NCI-H748 (cell line): ENCODE measurements at regions not wholly inside any gene's neighbourhood (a gene's known extent, or its start where the extent isn't known, plus 50 kb on each side); places are given as distances from the start of the nearest gene placed in this dataset.

Experiments
- DNase-seq: peaks from one replicate; lab custom pipeline; 2025; ENCODE audit not compliant: unreplicated experiment; lab: John Stamatoyannopoulos, UW

DNA sequence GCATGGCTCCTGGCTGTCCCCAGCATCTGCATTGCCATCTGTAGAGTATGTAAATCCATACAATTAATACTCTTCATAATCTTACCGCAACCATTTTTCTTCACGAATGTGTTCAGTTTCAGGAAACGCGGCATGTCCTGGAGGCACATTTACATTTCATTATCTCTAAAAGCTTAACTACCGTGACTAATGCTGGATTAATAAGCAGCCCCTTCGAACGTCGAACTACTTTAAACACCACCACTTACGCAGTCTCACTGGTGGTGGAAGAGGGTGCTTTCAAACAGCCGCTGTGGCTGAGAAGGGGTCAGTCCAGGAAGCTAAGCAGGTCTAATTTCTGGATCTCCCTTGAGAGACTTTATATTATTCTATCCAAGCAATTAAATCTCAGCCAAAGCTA is 85.6 kb downstream of the C5orf15 start:
- no peak for DNase-seq

DNA sequence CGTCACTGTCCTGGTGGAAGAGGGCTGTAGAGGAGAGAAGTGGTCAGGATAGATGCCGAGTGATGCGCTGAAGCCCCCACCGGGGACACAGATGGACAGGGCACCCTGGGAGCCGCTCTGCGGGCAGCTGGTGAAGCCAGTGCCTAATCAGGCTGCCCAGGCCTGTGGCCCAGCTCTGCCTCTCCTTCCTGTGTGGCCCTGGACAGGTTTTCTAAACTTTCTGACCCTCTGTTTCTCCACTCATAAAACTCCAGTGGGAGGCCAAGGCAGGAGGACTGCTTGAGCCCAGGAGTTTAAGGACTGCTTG is 86.1 kb downstream of the C5orf15 start:
- no peak for DNase-seq

DNA sequence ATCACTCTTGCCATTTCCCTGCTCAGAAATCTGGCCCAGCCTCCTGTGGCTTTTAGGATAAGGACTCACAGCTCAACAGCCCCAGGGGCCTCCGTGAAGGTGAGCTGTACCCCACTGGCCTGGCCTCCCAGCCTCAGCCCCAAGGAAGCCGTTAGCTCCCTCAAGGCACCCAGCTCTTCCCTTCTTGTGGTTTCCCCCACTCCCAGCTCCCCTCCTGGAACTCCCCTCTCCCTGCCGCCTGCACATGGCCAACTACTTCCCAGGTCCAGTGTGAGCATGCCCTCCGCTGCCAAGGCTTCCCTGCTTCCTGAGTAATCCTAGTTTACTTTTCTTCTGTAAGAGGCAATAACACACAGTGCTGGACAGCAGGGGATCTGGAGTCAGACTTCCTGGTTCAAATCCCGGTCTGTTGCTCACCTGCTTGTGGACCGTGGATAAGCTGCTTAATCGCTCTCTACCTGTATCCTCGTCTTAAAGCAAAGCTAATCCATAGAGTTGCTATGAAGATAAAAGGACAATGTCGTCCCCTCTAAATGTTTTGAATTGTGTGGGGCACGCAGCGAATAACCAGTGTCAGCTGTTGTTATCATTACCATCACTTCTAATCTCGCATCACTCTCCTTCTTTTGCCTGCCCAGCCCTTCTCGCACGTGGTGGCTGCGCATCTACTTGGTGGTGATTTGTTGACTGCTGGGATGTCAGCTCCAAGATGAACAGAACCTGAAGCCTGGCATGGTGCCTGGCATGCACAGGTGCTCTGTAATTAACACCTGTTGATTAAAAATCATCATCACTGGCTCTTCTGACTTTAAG is 86.6 kb downstream of the C5orf15 start:
- no peak for DNase-seq

DNA sequence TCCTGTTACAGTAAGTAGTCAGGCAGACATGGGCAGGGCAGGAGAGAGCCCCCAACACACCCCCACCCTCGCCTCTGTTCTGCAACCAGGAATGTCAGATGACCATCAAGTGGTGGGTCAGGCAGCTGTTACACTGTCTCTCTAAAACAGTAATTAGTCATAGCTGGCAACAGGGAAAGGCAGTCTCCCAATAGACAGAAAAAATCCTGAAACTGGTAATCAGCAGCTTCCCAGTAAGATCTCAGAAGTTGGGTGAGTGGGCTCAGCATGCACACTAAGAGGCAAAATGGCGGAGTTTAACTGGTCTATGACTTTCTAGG is 90.2 kb downstream of the C5orf15 start:
- no peak for DNase-seq

DNA sequence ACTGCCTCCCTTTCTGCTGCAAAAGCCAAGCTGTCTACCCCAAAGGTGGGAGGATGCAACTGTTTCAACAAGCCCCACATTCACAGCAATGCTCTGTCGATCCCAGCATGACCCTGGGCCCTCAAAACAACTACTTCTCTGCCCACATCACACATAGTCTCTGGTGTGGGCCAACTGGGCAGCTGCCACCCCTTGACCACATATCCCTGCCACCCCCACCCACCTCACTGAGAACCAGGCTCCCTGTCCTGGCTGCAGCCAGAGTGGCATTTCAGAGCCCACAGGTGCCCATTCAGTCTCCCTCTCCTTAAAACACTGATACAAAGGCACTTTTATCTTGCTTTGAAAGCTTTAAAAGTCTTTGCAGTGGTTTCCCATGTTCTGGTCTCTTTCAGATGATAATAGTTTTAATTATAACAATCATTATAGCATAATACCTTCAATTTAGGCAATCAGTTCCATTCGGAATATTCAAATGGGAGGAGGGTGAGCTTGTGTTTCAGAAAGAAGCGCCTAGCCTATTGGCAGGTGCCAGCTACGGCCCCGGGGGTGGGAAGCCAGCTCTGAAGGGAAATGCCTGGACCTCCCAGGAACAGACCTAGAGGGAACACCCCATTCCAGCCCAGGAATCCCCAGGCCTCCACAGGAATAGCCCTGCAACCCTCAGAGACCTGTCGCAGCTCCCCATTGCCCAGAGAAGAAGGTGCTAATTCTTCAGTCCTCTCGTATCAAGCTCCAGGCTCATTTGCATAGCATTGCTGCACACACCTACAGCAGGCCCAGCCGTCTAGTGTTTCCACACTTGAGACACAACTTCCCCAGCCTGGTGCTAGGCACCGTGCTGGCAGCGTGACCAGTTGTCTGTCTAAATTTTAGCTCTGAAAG is 90.8 kb downstream of the C5orf15 start:
- no peak for DNase-seq

DNA sequence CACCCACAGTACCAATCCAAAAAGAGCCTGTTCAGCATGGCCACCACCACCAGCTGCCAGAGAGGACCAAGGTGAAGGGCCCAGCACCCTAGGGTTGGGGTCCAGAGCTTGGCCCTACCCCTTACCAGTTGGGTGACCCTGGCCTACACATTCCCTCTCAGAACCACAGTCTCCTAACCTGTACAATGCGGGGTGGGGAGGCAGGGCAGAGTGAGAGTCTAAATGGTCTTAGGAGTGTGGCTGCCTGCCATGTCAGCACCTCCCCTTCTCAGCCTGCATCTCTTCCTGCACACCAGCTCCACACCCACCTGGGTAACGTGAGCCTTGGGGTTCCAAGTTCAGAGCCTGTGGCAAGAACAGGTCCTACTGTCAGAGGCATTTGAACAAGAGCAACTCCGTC is 92.2 kb downstream of the C5orf15 start:
- no peak for DNase-seq

DNA sequence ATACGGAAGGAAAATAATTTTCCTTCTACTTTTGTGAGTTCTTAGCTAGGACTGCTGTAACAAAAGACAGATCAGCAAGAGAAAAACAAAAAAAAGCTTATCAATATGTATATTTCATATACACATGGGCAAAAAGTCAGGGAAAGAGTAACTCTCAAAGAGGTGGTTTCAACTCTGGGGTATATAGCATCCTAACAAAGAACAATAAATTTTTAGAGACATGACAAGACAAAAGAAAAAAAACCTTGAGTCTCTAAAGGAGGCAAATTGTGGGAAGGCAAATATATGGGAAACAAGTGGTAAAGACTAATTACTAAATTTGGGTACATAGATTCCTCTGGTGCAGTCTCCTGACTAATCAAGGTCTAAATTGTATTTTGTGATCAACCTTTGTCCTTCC is 93.2 kb downstream of the C5orf15 start:
- DNase-seq, result no peak

DNA sequence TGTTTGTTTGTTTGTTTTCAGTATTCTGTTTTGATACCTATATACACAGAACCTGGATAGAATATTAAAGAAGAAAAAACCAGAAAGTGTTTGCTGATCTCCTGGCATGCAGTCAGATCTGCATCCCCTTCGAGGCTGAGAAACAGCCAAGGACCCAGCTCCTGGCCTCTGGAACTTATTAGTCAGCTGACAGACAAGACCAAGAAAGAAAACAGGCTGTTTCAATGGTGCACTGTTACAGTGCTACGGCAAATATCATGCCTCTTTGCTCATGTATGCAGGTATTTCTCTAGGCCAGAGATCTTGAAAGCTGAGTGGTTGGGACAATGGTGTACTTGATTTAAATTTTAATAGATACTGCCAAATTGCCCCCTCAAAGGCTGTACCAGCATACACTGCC is 95.0 kb downstream of the C5orf15 start:
- DNase-seq, result no peak

DNA sequence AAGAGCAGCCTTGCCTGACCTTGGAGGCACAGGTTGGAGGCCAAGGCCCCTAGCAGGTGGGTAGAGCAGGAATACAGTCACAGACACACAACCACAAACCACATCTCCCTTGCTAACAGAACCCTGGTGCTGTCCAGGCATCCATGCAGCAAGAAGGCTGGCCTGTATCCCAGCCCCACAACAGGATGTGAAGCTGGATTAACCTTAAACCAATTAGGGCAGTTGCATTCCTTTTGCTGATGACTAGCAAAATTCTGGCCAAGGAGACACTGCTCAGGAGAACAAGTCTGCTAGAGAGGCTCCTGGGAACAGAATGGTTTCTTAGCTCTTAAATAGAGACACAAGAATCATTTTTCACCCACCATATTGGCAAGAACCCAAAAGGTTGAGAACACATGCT is 97.8 kb downstream of the C5orf15 start:
- no peak for DNase-seq

DNA sequence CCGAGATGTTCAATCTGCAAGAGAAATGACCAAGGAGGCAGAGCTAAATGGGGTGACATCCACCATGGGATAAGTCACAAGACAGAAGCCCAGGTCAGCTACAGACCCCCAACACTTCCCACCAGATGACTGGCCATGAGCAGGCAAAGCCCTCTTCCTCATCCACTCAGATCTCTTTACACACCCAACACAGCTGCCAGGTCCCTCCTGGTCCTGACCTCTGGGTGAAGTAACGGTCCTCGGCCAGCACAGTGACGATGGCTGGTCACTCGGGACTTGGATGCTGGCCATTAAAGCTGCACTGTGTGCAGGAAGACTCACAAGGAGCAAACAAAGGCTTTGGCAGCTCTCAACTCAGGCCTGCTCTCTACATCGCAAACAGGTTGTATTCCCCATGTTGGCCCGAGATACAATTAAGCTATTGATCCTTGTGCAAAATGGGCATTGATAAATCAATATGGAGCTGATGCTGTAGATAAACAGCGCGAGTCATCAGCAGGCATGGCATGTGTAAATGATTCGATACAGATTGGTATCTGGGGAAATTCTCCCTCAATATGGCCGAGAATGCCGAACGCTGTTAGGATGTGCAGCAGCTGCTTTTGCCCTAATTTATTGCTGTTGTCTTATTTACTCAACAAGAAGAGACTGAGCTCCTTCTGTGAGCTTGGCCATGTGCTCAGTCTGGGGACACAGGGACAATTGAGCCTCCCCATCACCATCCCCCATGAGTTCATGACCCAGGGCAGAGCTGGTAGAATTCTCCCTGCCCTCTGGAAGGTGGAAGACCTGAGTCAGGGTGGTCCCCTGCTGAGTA is 98.7 kb downstream of the C5orf15 start:
- DNase-seq, result peak; percentile 28

DNA sequence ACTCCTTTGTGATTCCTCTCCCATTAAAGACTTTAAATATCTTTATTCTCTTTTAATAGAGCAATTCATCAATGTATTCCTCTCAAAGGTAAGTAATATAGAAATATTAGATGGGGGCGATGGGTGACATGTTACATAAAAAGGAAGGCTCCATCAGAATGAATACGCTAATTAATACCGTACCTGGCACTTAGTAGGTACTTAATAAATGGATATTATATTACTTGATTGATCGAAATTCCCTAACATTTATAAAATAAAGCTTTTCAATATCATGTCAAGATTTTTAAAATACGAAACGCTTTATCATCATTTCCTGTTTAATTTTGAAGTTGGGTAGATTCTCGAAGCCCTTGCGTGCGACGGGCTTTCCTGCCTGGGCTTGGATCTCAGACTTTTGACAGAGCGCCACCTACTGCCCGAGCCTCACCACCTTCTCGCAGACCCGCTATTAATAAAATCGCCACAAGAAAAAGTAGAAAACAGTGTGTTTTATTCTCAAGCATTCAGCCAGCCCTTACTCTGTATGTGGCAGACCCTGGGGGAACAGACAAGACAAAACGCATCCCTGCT is 99.4 kb downstream of the C5orf15 start:
- DNase-seq, result peak; percentile 68

DNA sequence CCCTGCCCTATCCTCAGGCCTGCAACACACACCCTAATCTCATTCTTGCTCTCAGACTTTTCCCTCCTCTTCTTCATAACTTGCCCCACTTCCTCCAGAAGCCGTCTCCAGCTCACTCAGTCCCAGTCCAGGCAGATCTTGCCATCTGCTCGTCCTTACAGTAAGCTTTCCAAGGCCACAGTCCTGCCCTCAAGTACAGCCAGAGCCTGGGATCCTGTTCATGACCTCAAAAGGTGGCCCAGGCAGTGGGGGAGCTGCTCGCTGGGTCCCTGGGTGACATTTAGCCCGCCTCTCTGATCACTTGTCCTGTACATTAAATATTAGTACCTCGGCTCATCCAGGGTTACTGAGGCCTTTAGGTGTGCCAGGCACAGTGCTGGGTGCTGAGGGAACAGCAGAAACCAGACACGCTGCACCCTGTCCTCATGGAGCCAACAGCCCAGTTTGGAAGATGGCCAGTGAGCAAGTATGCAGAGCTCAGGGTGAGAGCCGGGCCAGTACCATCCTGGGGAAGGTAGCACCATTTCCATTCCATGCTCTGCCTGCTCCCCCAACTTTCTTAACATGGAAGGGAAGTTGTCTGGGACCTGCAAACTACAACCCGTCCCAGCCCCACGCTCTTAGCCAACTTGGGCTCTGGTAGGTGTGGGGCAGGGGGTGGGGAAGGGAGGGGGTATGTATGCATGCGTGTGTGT is 100.4 kb downstream of the C5orf15 start:
- no peak for DNase-seq

DNA sequence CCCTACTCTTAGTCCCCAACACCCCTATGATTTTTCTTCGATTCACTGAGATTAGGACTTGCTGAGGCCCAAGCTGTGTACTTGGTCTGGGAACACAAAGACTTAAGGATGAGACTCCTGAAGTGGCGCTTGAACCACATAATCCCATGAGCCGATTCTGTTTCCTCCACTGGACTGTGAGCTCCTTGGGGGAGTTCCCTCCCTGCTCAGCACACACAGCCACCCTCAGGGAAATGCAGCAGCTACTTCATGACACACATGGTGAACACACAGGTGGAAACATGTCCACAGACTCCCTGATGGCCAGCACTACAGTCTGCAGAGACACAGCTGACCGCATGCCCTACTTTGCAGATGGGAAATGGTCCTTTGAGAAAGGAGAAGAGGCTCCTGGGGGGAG is 101.1 kb downstream of the C5orf15 start:
- DNase-seq, result no peak

DNA sequence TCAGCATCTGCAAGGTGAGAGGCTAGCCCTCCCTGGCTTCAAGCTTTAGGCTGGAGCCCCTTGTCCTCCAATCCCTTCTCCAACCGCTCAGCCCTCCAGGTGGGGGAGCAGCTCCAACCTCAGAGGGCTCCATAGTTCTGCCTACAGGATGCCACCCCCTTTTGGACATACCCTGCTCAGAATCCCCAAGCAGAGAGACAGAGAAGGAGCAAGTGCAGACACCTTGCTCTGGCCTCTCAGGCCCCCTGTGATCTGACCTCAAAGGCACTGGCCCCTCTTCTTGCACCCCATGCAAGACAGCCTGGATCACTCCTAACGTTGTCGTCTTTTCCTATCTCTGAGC is 101.6 kb downstream of the C5orf15 start:
- no peak for DNase-seq

DNA sequence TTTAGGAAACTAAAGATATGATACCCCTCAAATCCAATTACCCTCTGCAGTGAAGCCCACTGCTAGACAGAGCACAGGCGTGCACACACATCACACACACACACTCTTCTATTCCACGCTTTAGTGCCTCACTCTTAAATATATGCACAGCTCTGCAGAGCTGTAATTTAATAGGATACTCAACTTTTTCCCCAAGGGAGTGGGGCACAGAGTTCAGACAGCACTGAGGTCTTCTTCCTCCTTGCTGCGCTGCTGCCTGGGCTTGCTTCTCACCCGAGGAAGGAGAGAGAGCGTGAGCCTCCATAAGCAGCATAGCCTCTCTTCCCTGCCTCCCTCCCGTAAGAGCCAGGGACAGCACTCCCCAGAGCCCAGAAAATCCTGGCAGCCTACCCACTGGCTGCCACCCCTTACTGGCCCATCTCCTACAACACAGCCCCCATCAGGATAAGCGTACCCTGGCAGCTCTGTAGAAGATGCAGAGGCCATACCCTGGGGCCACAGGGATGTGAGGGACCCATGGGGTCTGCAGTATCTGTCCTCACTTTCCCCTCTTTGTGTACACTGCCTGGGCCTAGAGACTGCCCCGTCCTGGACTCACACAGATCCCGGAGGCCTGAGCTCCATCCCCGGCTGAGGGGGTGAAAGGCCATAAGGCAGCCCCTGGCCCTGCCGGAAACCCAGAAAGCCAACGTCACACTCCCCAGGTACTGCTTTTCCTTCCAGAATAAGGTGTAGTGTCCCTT is 102.1 kb downstream of the C5orf15 start:
- no peak for DNase-seq

DNA sequence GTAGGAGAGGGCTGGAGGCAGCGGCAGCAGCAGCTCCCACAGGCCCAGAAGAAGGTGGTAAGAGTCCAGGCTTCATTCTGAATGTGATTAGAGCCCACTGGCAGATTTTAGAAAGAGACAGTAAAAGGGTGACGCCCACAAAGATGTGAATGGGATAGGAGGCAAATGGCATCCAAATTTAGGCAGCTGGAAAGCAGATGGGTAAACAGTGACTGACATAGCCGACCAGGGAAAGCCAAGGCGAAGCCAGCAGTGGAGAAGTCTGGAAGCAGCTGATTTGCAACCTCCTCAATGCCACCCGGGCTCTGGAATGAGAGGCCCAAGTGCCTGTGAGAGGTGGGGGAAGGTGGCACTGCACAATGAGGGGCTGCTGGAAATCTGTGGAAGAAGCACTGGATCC is 103.3 kb downstream of the C5orf15 start:
- DNase-seq, result no peak

DNA sequence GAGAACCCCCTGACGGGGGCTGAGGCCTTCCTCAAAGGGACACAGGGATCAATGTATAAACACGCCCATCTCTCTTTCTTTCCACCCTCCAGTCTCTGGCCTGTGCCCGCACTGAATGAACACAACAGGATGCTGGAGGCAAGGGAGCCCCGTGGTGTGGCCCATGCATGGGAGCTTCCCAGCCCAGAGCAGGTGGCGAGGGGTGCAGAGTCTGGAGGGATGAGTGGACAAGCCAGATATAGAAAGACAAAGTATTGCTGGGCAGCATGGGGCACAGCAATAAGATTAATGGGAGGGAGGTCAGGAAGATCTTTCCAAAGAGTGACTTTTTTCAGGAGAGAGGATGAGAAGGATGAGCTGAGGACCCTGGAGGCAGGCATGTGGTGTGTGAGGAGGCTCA is 103.7 kb downstream of the C5orf15 start:
- no peak for DNase-seq

DNA sequence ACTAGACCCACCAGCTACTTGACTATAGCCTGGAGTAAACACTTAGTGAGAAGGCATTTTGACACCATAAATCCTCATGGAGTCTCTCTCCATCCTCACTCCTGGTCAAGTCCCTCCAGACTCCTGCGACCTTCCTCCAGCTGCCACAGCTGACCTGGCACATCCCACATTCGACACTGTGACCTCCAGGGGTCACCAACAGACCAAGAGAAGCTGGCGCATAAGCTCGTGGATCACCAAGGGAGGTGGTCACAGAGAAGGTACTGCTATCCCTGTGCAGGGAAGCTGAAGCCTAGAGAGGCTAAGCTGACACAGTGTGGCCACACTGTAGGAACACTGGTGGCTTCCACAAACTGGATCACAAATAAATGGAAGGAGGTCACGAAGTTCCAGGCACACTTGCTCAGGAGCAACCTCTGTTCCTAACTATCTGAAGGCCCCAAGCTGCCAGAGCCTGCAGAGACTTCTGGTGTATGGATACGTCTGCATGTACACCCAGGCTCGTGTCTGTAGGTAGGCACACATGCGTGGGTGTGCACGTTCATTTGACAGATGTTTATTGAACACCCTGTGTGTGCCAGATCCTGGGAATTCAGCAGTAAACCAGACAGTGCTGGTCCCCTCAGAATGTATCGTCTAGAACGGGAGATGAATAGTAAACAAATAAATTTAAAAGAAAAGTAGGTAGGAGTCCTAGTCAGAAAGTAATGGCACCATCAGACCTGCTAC is 104.4 kb downstream of the C5orf15 start:
- no peak for DNase-seq

DNA sequence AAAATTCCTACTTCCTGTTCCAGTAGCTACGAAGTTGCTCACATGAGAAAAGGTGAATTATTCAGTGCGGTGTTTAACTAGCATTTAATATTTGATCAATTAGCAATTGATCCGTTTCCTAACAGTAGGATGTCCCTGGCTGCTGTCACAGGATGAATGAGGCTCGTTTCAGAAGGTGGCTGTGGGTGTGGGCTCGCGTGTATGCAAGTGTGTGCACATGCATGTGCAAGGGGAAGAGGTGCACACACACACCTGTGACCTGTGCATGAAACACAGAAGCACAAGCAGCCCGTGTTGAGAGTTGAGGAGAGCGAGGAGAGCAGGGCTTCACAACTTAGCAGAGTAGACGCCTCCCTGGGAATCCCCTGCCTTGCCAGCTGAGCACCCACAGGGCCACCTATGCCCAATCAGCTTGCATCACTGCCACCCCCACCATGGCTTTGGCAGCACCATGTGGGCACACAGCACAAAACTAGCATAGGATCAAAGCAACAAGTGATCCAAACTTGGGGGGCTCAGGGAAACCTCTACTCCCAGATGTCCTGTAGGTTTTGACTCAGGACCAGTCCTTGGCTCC is 107.2 kb downstream of the C5orf15 start:
- no peak for DNase-seq
